ENCODE measurements at regions not wholly inside any gene's neighbourhood (a gene's known extent, or its start where the extent isn't known, plus 50 kb on each side); places are given as distances from the start of the nearest gene placed in this dataset.

DNA sequence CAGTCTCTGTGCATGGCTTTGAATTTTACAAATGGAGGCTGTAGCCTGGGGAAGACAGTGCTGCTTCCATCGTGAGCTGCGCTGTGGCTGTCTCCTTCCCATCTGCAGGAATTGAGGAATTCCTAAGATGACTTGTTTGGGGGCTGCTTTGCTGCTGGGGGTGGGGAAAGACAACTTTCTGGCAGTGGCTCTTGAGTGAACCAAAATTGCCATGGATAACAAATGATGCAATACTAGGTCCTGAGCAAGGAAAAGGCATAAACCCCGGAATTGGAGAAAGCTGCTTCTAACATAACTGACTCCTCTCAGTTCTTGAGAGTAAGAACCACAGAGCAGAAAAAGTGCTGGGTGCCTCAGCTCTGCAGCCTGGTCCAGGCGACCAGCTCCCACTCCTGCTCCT lies 245.0 kb upstream of the RPL38 start:
- intact Hi-C loops (cut with micrococcal nuclease) = loop anchor here (5.0 kb wide), 1 partner anchor 316 kb away; the partner anchor contains the start of gene SDK2
- H3K36me3 Mint-ChIP-seq = no peaks in the 10 kb centered on the region
- H3K27me3 Mint-ChIP-seq (ENCODE audit: low read depth in 2 of 2) = no peaks in the 10 kb centered on the region
- WGBS (ENCODE audit: insufficient coverage) = 87% methylated on average over 4 of the region's 4 CpGs
- Histone ChIP-seq H3K36me3 (ENCODE audit: control insufficient read depth, insufficient read depth, low read length) (no peaks in the 10 kb centered on the region), H3K9me3 (ENCODE audit: control insufficient read depth, insufficient read depth, low read length) (no peaks in the 10 kb centered on the region), H3K4me1 (ENCODE audit: control insufficient read depth, insufficient read depth, low read length) (no peaks in the 10 kb centered on the region), H3K27ac (ENCODE audit: low read length) (no peak overlapping the region), H3K4me3 (ENCODE audit: low read length) (no peak overlapping the region), H3K27me3 (ENCODE audit: control insufficient read depth, insufficient read depth, low read length) (peaks cover under 1% of the 10 kb centered on the region)
- DNase-seq = no peak
- H3K9me3 Mint-ChIP-seq = no peaks in the 10 kb centered on the region
- no peak for ATAC-seq
- no peak for TF ChIP-seq CTCF (IDR thresholded peaks at IDR 0.05)
- no peaks in the 10 kb centered on the region for H3K4me1 Mint-ChIP-seq
- H3K4me3 Mint-ChIP-seq = no peak overlapping the region
- H3K27ac Mint-ChIP-seq = no peak overlapping the region

- no peak overlapping the region for H3K27ac ChIP-seq (ENCODE audit: low read length)
- peaks cover 0 to 7% of the 10 kb centered on the region in 2 donors for H3K9me3 Mint-ChIP-seq
- H3K36me3 ChIP-seq (ENCODE audit: control insufficient read depth, insufficient read depth, low read length) = no peaks in the 10 kb centered on the region
- ATAC-seq = no peak
- no peak for TF ChIP-seq CTCF (IDR thresholded peaks at IDR 0.05)
- H3K4me3 Mint-ChIP-seq = no peak overlapping the region
- no peaks in the 10 kb centered on the region for H3K27me3 ChIP-seq (ENCODE audit: control insufficient read depth, insufficient read depth, low read length)
- peaks cover 6 to 8% of the 10 kb centered on the region in 2 donors for H3K27me3 Mint-ChIP-seq (ENCODE audit: low read depth in 2 of 2)
- intact Hi-C loops (cut with micrococcal nuclease) = no loop called here
- H3K4me1 Mint-ChIP-seq = no peaks in the 10 kb centered on the region
- peaks cover 9% of the 10 kb centered on the region for H3K36me3 Mint-ChIP-seq
- H3K4me1 ChIP-seq (ENCODE audit: control insufficient read depth, insufficient read depth, low read length) = no peaks in the 10 kb centered on the region
- H3K9me3 ChIP-seq (ENCODE audit: control insufficient read depth, insufficient read depth, low read length) = no peaks in the 10 kb centered on the region
- DNase-seq = no peak
- H3K4me3 ChIP-seq (ENCODE audit: low read length) = no peak overlapping the region
- H3K27ac Mint-ChIP-seq = no peak overlapping the region
Measured at GRCh38 chr17:73960469-73960868, 243.0 kb upstream of the RPL38 start.

DNA sequence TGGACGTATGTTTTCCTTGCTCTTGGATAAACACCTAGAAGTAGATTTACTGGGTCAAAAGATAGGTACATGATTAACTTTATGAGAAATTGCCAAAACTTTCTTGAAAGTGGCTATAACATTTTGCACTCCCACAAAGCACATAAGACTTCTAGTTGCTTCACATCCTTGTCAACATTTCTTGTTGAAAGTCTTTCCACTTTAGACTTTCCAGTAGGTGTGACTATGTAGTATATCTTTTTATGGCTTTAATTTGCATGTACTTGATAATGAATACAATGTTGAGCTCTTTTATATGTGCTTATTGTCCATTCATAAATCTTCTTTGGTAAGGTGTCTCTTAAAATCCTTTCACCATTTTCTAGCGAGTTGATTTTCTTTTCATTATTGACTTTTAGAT lies 241.2 kb upstream of the RPL38 start:
- H3K27ac ChIP-seq (ENCODE audit: low read length) = no peak overlapping the region
- Mint-ChIP-seq H3K4me1 (no peaks in the 10 kb centered on the region), H3K36me3 (peaks cover 11% of the 10 kb centered on the region), H3K27me3 (ENCODE audit: low read depth in 2 of 2) (peaks cover 8 to 25% of the 10 kb centered on the region in 2 donors), H3K9me3 (peaks cover 0 to 7% of the 10 kb centered on the region in 2 donors), H3K4me3 (no peak overlapping the region), H3K27ac (no peak overlapping the region)
- no peaks in the 10 kb centered on the region for H3K9me3 ChIP-seq (ENCODE audit: control insufficient read depth, insufficient read depth, low read length)
- WGBS (ENCODE audit: insufficient coverage) = no CpG with 5 or more reads among the region's 2 CpGs
- DNase-seq = no peak
- no peak for ATAC-seq
- H3K4me3 ChIP-seq (ENCODE audit: low read length) = no peak overlapping the region
- no peak for TF ChIP-seq CTCF (IDR thresholded peaks at IDR 0.05)
- H3K36me3 ChIP-seq (ENCODE audit: control insufficient read depth, insufficient read depth, low read length) = no peaks in the 10 kb centered on the region
- intact Hi-C loops (cut with micrococcal nuclease) = no loop called here
- no peaks in the 10 kb centered on the region for H3K4me1 ChIP-seq (ENCODE audit: control insufficient read depth, insufficient read depth, low read length)
- H3K27me3 ChIP-seq (ENCODE audit: control insufficient read depth, insufficient read depth, low read length) = no peaks in the 10 kb centered on the region

GRCh38 chr17:73968680-73969079 lies 234.8 kb upstream of the RPL38 start:
- no peak for ATAC-seq
- Histone ChIP-seq H3K4me3 (ENCODE audit: low read length) (no peak overlapping the region), H3K9me3 (ENCODE audit: control insufficient read depth, insufficient read depth, low read length) (no peaks in the 10 kb centered on the region), H3K4me1 (ENCODE audit: control insufficient read depth, insufficient read depth, low read length) (no peaks in the 10 kb centered on the region), H3K36me3 (ENCODE audit: control insufficient read depth, insufficient read depth, low read length) (no peaks in the 10 kb centered on the region), H3K27ac (ENCODE audit: low read length) (no peak overlapping the region), H3K27me3 (ENCODE audit: control insufficient read depth, insufficient read depth, low read length) (no peaks in the 10 kb centered on the region)
- H3K27ac Mint-ChIP-seq = no peak overlapping the region
- 75% methylated on average over 3 of the region's 3 CpGs for WGBS (ENCODE audit: insufficient coverage)
- DNase-seq = no peak
- H3K36me3 Mint-ChIP-seq = peaks cover 11% of the 10 kb centered on the region
- TF ChIP-seq CTCF (IDR thresholded peaks at IDR 0.05) = no peak
- peaks cover 32 to 75% of the 10 kb centered on the region in 2 donors for H3K27me3 Mint-ChIP-seq (ENCODE audit: low read depth in 2 of 2)
- H3K4me3 Mint-ChIP-seq = no peak overlapping the region
- intact Hi-C loops (cut with micrococcal nuclease) = no loop called here
- peaks cover 0 to 4% of the 10 kb centered on the region in 2 donors for H3K4me1 Mint-ChIP-seq
- peaks cover 0 to 7% of the 10 kb centered on the region in 2 donors for H3K9me3 Mint-ChIP-seq
